Tongue (tissue), 1 donor: ENCODE measurements at regions not wholly inside any gene's neighbourhood (a gene's known extent, or its start where the extent isn't known, plus 50 kb on each side); places are given as distances from the start of the nearest gene placed in this dataset.

Experiments
- DNase-seq: peaks from one replicate; pipeline ENCODE4 v3.0.0-alpha.2; 2015

DNA sequence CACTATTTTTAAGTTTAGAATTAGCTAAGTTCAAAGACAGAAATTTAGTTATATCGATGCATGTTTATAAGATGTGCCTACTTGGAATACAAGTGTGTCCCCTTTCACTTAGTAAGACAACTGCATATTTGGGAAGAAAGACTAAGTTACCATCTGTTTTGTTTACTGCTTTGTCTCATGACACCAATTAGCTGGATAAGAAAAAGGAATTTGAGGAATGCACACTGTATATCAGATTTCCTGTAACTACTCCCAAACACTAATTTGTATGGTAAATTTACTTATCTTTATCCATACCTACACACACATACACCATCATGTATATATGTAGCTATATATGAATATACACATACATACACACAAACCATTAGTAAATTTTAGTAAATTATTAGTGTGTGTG, 1442.8 kb upstream of the IGFBP7 start:
- no peak for DNase-seq

DNA sequence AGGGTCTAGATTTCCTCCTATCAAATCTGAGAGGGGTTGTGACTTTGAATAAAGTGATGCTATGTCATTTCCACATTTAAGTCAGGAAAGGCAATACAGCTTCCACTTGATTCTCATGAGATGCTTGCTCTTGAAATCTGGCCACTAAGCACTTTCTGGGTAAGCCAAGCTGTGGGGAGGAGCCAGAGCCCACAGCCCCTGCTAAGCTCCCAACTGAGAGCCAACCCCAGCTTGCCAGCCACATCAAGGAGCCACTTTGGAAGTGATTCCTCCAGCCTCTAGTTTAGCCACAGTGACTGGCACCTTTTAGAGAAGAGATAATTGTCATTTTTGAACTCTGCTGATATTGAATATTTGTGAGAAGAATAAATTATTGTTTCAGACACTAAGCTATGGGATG, 1441.5 kb upstream of the IGFBP7 start:
- no peak for DNase-seq

DNA sequence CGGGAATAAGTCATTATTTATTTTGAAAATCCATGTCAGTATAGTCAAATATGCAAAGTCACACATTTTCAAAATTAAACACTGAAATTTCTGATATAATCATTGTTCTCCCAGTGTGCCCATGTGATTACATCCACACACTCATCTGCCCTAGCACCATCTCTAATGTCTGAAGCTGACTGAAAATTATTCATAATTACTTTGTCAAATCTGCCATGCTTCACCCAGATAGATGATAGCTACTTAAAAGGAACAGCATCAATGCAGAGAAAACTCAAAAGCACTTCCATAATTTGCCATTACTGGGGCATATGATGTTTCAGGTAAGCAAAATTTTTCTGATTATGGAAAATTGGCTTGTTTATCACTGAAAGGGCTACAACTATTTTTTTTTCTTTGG, 1433.3 kb upstream of the IGFBP7 start:
- DNase-seq: no peak

DNA sequence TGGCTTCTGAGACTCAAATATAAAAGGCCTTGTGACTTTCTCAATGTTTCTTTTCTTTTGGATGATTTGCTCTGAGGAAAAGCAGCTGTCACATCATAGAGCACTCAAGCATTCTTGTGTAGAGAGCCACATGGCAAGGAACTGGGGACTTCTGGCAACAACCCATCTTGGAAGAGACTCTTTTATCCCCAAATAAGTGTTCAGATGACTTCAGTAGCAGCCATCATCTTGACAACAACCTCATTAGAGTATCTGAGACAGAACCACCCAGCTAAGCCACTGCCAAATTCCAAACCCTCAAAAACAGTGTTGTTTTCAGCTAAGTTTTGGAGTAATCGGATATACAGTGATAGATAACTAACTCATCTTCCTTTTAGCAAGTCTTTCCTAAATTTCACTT, 1431.7 kb upstream of the IGFBP7 start:
- DNase-seq: no peak

- no peak for DNase-seq
Measured at GRCh38 chr4:58522765-58523382, 1412.7 kb upstream of the IGFBP7 start.

GRCh38 chr4:58515226-58515625, 1405.0 kb upstream of the IGFBP7 start:
- DNase-seq: no peak

DNA sequence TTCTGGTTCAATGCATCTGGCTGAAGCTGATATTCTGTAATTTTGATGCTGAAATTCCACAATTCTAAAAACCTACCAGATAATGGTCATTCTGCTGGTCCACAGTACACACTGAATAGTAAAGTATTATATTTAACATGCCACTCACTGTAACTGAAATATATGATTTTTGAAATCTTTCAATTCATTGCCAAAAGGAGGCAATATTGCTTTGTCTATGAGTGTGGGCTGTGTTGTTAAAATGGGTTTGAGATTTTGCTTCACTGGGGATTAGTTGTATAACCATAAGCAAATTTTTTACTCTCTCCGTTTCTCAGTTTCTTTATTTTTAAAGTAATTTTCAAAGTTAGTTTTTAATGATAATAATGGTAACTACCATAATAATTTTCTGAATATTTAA, 1404.1 kb upstream of the IGFBP7 start:
- DNase-seq: no peak

GRCh38 chr4:58510652-58511051, 1400.5 kb upstream of the IGFBP7 start:
- no peak for DNase-seq

GRCh38 chr4:58507079-58507478, 1396.9 kb upstream of the IGFBP7 start:
- DNase-seq: no peak

- DNase-seq: no peak
Measured at GRCh38 chr4:58502839-58503238, 1392.7 kb upstream of the IGFBP7 start.

DNA sequence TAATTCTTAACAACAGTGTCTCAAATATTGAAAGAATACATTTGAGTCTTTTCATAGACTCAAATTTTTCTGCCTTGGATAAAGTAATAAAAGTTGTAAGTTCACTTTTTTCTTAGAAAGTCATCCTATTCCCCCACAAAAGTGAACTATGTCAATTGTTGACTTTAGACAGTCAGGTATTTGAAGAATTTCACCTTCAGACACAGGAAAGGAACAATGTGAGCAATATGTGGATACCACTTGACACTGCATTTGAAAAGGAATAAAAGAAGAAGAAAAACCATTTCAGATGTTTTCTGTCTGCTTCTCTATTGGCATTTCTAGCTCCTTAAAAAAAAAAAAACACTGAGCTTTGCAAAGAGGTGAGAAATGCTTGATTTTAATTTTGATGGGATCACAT, 1389.0 kb upstream of the IGFBP7 start:
- DNase-seq: no peak

GRCh38 chr4:58491620-58492019, 1381.4 kb upstream of the IGFBP7 start:
- DNase-seq: no peak

DNA sequence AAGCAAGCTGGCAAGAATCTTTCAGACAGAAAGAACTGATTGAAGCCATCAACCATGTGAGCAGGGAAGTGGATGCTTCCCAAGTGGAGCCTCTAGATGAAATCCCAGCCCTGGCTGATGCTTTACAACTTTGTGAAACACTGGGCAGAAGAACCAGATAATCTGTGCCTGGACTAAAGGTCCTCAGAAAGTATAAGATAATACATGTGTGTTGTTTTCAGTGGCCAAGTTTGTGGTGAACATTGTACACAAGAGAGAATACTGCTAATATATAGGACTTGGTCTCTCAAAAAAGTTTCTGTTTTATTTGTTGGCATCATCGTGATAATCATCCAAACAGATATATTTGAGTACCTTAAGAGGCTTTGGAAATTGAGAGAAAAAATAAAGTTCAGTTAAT, 1367.8 kb upstream of the IGFBP7 start:
- DNase-seq: no peak

DNA sequence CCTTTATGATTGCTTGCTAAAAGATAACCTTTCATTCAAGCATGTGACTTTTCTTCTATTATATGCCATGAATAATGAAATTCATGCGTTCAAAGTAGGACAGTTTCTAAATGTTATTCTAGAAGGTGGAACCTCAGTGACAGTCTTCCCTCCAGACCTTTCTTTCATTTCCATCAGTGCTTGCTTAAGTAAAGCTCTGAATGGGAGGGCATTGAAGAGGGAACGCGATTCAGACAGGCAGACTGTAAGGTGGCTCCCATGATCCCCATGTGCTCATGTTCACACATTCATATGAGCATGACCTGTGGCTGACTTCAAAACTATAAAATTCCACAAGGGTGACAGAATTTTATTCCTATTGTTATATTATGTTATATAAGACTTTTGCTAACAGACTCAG, 1367.3 kb upstream of the IGFBP7 start:
- no peak for DNase-seq

DNA sequence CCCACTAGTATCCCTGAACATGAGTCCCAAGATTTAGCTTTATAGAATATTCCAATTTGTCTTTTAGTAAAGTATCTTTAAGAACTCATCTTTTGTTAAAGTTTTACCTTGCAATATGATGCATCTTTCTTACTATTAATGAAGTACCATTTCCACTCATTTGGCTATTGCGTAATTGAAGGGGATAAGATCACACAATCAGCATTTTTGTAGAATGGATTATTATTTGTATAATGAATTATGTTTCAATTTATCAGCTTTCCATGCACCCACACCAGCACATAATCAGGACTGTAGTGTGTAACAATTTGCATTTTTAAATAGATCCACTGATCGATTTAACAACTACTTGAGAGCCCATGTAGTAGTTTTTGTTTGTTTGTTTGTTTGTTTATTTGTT, 1364.9 kb upstream of the IGFBP7 start:
- no peak for DNase-seq

DNA sequence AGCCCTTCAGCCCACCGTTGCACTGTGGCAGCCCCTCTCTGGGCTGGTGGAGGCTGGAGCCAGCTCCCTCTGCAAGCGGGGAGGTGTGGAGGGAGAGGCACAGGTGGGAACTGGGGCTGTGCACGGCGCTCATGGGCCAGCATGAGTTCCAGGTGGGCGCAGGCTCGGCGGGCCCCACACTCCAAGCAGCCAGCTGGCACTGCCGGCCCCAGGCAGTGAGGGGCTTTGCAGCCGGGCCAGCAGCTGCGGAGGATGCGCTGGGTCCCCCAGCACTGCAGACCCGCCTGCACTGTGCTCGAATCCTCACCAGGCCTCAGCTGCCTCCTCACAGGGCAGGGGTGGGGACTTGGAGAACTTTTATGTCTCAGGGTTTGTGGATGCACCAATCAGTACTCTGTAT, 1354.8 kb upstream of the IGFBP7 start:
- no peak for DNase-seq

- no peak for DNase-seq
Measured at GRCh38 chr4:58456727-58457384, 1346.7 kb upstream of the IGFBP7 start.

DNA sequence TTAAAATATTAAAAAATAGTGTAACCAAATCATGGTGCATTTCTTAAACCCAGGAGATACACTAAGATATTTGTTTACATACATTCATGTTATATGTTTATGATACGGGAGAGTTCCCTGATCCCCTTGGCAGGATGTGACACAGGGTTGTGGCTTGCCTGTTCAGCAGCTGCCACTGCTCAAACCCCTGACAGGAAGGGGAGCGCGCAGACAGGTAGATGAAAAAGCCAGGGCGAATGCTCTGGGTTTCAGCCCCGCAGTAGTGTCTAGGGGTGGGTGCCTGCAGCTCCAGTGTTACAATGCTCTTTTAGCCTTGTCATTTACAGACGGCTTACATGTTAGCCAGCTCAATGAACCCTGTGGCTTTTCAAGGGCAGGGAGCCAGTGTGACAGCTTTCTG, 1343.8 kb upstream of the IGFBP7 start:
- DNase-seq: no peak

GRCh38 chr4:58451707-58452106, 1341.5 kb upstream of the IGFBP7 start:
- no peak for DNase-seq

DNA sequence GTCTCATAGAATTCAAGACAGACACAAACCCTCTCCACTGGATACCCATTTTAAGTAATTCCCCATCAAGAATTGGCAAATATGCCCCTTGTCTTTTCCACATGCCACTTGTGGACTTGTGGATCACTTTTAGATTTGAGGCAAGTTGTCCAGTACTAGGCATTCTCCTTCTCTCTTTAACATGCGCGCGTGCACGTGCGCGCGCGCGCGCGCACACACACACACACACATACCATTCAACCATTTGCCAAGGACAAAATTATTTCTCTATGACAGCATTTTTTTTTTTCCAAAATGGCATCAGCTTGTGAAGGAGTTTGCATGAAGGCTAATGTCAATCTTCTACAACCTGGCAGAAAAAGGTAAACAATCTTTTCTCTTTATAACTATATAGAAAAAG, 1325.7 kb upstream of the IGFBP7 start:
- DNase-seq: no peak

GRCh38 chr4:58413849-58414248, 1303.7 kb upstream of the IGFBP7 start:
- DNase-seq: no peak

- no peak for DNase-seq
Measured at GRCh38 chr4:58411904-58412303, 1301.7 kb upstream of the IGFBP7 start.

DNA sequence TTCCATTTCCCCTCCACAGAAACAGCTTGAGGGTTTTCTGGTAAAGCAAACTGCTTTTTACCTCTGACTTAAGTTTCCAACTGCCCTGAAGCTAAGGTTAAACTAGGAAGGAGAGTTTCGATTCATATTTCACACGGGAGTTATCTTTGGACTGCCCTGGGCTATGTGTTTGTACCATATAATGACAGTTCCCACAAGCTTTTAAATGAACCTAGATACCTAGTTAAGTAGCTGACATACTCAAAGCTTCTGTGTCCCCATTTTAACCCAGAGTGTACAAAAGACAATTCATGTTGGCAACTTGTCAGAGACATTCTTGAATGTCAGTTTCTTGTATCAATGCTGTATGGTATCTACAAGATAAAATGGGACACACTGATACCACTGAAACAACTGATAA, 1296.6 kb upstream of the IGFBP7 start:
- no peak for DNase-seq

DNA sequence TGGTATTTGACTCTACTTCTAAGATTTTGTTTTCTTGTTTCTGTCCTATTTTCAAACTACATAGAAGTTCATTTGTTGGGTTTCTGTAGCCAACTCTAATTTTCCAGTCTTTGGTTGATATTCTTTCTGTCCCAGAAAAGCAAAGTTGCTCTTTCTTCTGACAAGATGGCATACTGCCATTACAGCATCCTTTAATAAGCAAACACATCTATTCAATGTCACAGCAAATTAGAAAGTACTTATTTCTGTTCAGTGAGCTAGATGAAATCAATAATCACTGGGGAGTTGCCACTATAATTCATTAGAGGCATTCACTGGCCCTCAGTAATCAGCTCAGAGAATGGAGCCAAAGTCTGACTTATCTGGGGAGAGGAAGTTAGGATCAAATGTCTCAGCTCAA, 1258.0 kb upstream of the IGFBP7 start:
- no peak for DNase-seq
